GM23338 (cell line): ENCODE measurements at regions not wholly inside any gene's neighbourhood (a gene's known extent, or its start where the extent isn't known, plus 50 kb on each side); places are given as distances from the start of the nearest gene placed in this dataset.

Experiments used
- ATAC-seq: fragments of 200-7000 bp; cut with Tn5 transposase; 3 replicates; pipeline ENCODE4 v1.9.1; 2020
- DNase-seq: peaks from one replicate; pipeline ENCODE4 v3.0.0-alpha.2; 2015; ENCODE audit warnings: low spot score
- H2AFZ ChIP-seq: fragments of 200-600 bp; sonication (generic); 2 replicates; pipeline ENCODE4 v1.8.0; 2016; ENCODE audit warnings: antibody characterized with exemption, mild to moderate bottlenecking, moderate library complexity
- H3F3A ChIP-seq: fragments of 200-600 bp; sonication (generic); replicated peaks from 2 replicates; pipeline ENCODE4 v1.8.0; 2017; ENCODE audit warnings: antibody characterized with exemption, mixed run types, low read depth
- H3K27ac ChIP-seq: fragments of 200-600 bp; sonication (generic); 2 replicates; pipeline ENCODE4 v1.6.1; 2016; ENCODE audit warnings: low read depth
- H3K27me3 ChIP-seq: fragments of 200-600 bp; sonication (generic); 2 replicates; pipeline ENCODE4 v1.8.0; 2016; ENCODE audit warnings: mild to moderate bottlenecking, mixed run types, moderate library complexity; ENCODE audit not compliant: insufficient read depth
- H3K36me3 ChIP-seq: fragments of 200-600 bp; sonication (generic); 2 replicates; pipeline ENCODE4 v1.8.0; 2016; ENCODE audit warnings: mild to moderate bottlenecking; ENCODE audit not compliant: insufficient read depth
- H3K4me1 ChIP-seq: fragments of 200-600 bp; sonication (generic); 2 replicates; pipeline ENCODE4 v1.8.0; 2016; ENCODE audit warnings: mild to moderate bottlenecking, moderate library complexity; ENCODE audit not compliant: insufficient read depth
- H3K4me2 ChIP-seq: fragments of 200-600 bp; sonication (generic); 2 replicates; pipeline ENCODE4 v1.7.1; 2017; ENCODE audit warnings: mixed run types
- H3K4me3 ChIP-seq: fragments of 200-600 bp; sonication (generic); 2 replicates; pipeline ENCODE4 v1.6.1; 2016; ENCODE audit warnings: mixed run types
- H3K79me2 ChIP-seq: fragments of 200-600 bp; sonication (generic); replicated peaks from 2 replicates; pipeline ENCODE4 v1.8.0; 2017; ENCODE audit warnings: mild to moderate bottlenecking; ENCODE audit not compliant: insufficient read depth
- H3K9me2 ChIP-seq: fragments of 200-600 bp; sonication (generic); 2 replicates; pipeline ENCODE4 v1.8.0; 2017; ENCODE audit not compliant: insufficient read depth
- H4K20me1 ChIP-seq: fragments of 200-600 bp; sonication (generic); replicated peaks from 2 replicates; pipeline ENCODE4 v1.8.0; 2017; ENCODE audit warnings: mild to moderate bottlenecking; ENCODE audit not compliant: insufficient read depth
- H3K27ac Mint-ChIP-seq: 2 replicates; pipeline ENCODE4 v1.8.0; 2020; ENCODE audit warnings: inconsistent platforms, mild to moderate bottlenecking, moderate library complexity, mixed read lengths
- H3K27me3 Mint-ChIP-seq: 3 replicates; pipeline ENCODE4 v1.8.0; 2022; ENCODE audit warnings: low read depth, mild to moderate bottlenecking, moderate library complexity, mixed read lengths, inconsistent platforms; ENCODE audit not compliant: insufficient read depth, poor library complexity
- H3K36me3 Mint-ChIP-seq: 3 replicates; pipeline ENCODE4 v1.8.0; 2021; ENCODE audit warnings: low read depth, mild to moderate bottlenecking, inconsistent platforms, moderate library complexity, mixed read lengths
- H3K4me1 Mint-ChIP-seq: 3 replicates; pipeline ENCODE4 v1.8.0; 2020; ENCODE audit warnings: mild to moderate bottlenecking, inconsistent platforms, mixed read lengths
- H3K4me3 Mint-ChIP-seq: 3 replicates; pipeline ENCODE4 v1.8.0; 2021; ENCODE audit warnings: moderate library complexity, mild to moderate bottlenecking, inconsistent platforms, mixed read lengths
- H3K9me3 Mint-ChIP-seq: 3 replicates; pipeline ENCODE4 v1.8.0; 2020; ENCODE audit warnings: moderate library complexity, mild to moderate bottlenecking, inconsistent platforms, mixed read lengths
- CREB1 ChIP-seq: fragments of 250-450 bp; sonication (Bioruptor Pico); IDR thresholded peaks from 2 replicates; pipeline ENCODE4 v1.5.0; 2020; ENCODE audit warnings: low read depth, mild to moderate bottlenecking, moderate library complexity
- EZH2 ChIP-seq: fragments of 200-600 bp; sonication (generic); IDR thresholded peaks from one replicate; pipeline ENCODE4 v1.8.0; 2017; ENCODE audit warnings: antibody characterized with exemption, mild to moderate bottlenecking, low read depth; ENCODE audit not compliant: unreplicated experiment
- EZH2phosphoT487 ChIP-seq: fragments of 200-600 bp; sonication (generic); IDR thresholded peaks from one replicate; pipeline ENCODE4 v1.8.1; 2018; ENCODE audit warnings: antibody characterized with exemption; ENCODE audit not compliant: unreplicated experiment
- JUNB ChIP-seq: IDR thresholded peaks from one replicate; pipeline ENCODE4 v1.6.1; 2016; ENCODE audit warnings: antibody characterized with exemption; ENCODE audit not compliant: unreplicated experiment
- NANOG ChIP-seq: IDR thresholded peaks from 2 replicates; pipeline ENCODE4 v1.6.1; 2016; ENCODE audit warnings: antibody characterized with exemption, borderline replicate concordance
- POLR2AphosphoS5 ChIP-seq: IDR thresholded peaks from 2 replicates; pipeline ENCODE4 v1.6.1; 2016; ENCODE audit warnings: antibody characterized with exemption, low read depth
- STAT1 ChIP-seq: IDR thresholded peaks from one replicate; pipeline ENCODE4 v1.6.1; 2016; ENCODE audit warnings: antibody characterized with exemption; ENCODE audit not compliant: unreplicated experiment
- ZNF114 ChIP-seq: fragments of 250-450 bp; sonication (Bioruptor Pico); IDR thresholded peaks from 2 replicates; pipeline ENCODE4 v1.5.0; 2020; ENCODE audit warnings: mild to moderate bottlenecking, moderate library complexity
- ZNF331 ChIP-seq: fragments of 250-450 bp; sonication (Bioruptor Pico); IDR thresholded peaks from 2 replicates; pipeline ENCODE4 v1.5.0; 2020; ENCODE audit warnings: low read depth, mild to moderate bottlenecking, moderate library complexity
- ZNF462 ChIP-seq: fragments of 250-450 bp; sonication (Bioruptor Pico); IDR thresholded peaks from 2 replicates; pipeline ENCODE4 v1.5.0; 2020; ENCODE audit warnings: mild to moderate bottlenecking, moderate library complexity
- TF ChIP-seq, protein P1 (sequence below): IDR thresholded peaks from one replicate; pipeline ENCODE4 v1.6.1; 2018; ENCODE audit warnings: antibody characterized with exemption; ENCODE audit not compliant: unreplicated experiment
- TF ChIP-seq, protein P2 (sequence below), 2 experiments: fragments of 200-600 bp in 1 of 2; sonication (generic) in 1 of 2; conservative IDR thresholded peaks; 2 replicates each; pipeline versions ENCODE4 v1.5.1 to v1.6.1; 2016 to 2017; ENCODE audit warnings: antibody characterized with exemption in 2 of 2, low read depth in 2 of 2, mild to moderate bottlenecking in 2 of 2, moderate library complexity in 1 of 2
- TF ChIP-seq, protein P3 (sequence below): IDR thresholded peaks from 2 replicates; pipeline ENCODE4 v1.6.1; 2016; ENCODE audit warnings: antibody characterized with exemption

DNA sequence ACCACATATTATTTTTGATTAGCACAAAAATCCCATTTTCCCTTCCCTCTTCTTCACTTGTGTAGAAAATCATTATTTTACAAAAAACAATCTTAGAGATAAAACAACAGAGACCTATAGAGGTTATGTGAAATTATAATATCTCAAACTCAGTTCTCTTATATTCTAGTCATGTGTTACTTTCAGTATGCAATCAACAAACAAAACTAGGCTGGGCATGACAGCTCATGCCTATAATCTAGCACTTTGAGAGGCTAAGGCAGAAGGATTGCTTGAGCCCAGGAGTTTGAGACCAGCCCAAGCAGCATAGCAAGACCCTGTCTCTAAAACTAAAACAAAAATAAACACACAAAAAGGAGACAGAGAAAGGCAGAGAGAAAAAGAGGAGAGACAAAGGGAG, 211.4 kb upstream of the SGK1 start:
- Histone ChIP-seq H3K27me3 (no peaks in the 10 kb centered on the region), H3K36me3 (no peaks in the 10 kb centered on the region), H3K9me2 (0 out of 2 replicates have a peak, but pooled peaks cover 9% of the 10 kb centered on the region), H3K4me2 (no peak overlapping the region), H3K4me1 (no peaks in the 10 kb centered on the region), H3K27ac (no peak overlapping the region), H3F3A (no peaks in the 10 kb centered on the region), H4K20me1 (no peaks in the 10 kb centered on the region), H2AFZ (no peak overlapping the region), H3K79me2 (no peaks in the 10 kb centered on the region), H3K4me3 (no peak overlapping the region)
- Mint-ChIP-seq H3K36me3 (no peaks in the 10 kb centered on the region), H3K9me3 (no peaks in the 10 kb centered on the region), H3K27me3 (peaks cover 3% of the 10 kb centered on the region), H3K27ac (no peak overlapping the region), H3K4me3 (no peak overlapping the region), H3K4me1 (peaks cover 8% of the 10 kb centered on the region)
- no peak for ATAC-seq
- TF ChIP-seq EZH2phosphoT487, result no peak
- no peak for TF ChIP-seq ZNF462
- no peak for TF ChIP-seq NANOG
- TF ChIP-seq, protein P1, sequence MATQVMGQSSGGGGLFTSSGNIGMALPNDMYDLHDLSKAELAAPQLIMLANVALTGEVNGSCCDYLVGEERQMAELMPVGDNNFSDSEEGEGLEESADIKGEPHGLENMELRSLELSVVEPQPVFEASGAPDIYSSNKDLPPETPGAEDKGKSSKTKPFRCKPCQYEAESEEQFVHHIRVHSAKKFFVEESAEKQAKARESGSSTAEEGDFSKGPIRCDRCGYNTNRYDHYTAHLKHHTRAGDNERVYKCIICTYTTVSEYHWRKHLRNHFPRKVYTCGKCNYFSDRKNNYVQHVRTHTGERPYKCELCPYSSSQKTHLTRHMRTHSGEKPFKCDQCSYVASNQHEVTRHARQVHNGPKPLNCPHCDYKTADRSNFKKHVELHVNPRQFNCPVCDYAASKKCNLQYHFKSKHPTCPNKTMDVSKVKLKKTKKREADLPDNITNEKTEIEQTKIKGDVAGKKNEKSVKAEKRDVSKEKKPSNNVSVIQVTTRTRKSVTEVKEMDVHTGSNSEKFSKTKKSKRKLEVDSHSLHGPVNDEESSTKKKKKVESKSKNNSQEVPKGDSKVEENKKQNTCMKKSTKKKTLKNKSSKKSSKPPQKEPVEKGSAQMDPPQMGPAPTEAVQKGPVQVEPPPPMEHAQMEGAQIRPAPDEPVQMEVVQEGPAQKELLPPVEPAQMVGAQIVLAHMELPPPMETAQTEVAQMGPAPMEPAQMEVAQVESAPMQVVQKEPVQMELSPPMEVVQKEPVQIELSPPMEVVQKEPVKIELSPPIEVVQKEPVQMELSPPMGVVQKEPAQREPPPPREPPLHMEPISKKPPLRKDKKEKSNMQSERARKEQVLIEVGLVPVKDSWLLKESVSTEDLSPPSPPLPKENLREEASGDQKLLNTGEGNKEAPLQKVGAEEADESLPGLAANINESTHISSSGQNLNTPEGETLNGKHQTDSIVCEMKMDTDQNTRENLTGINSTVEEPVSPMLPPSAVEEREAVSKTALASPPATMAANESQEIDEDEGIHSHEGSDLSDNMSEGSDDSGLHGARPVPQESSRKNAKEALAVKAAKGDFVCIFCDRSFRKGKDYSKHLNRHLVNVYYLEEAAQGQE, result no peak
- no peak for TF ChIP-seq CREB1
- TF ChIP-seq JUNB, result no peak
- no peak for TF ChIP-seq ZNF331 (CRISPR knock-in tag)
- no peak for TF ChIP-seq STAT1
- TF ChIP-seq, protein P2, sequence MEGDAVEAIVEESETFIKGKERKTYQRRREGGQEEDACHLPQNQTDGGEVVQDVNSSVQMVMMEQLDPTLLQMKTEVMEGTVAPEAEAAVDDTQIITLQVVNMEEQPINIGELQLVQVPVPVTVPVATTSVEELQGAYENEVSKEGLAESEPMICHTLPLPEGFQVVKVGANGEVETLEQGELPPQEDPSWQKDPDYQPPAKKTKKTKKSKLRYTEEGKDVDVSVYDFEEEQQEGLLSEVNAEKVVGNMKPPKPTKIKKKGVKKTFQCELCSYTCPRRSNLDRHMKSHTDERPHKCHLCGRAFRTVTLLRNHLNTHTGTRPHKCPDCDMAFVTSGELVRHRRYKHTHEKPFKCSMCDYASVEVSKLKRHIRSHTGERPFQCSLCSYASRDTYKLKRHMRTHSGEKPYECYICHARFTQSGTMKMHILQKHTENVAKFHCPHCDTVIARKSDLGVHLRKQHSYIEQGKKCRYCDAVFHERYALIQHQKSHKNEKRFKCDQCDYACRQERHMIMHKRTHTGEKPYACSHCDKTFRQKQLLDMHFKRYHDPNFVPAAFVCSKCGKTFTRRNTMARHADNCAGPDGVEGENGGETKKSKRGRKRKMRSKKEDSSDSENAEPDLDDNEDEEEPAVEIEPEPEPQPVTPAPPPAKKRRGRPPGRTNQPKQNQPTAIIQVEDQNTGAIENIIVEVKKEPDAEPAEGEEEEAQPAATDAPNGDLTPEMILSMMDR (conservative IDR thresholded peaks at IDR 0.05; ENCODE audit: low read depth in 2 of 2), result no peak
- no peak for TF ChIP-seq EZH2
- TF ChIP-seq, protein P3, sequence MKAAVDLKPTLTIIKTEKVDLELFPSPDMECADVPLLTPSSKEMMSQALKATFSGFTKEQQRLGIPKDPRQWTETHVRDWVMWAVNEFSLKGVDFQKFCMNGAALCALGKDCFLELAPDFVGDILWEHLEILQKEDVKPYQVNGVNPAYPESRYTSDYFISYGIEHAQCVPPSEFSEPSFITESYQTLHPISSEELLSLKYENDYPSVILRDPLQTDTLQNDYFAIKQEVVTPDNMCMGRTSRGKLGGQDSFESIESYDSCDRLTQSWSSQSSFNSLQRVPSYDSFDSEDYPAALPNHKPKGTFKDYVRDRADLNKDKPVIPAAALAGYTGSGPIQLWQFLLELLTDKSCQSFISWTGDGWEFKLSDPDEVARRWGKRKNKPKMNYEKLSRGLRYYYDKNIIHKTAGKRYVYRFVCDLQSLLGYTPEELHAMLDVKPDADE, result no peak
- TF ChIP-seq POLR2AphosphoS5, result no peak
- no peak for TF ChIP-seq ZNF114 (CRISPR knock-in tag)
- no peak for DNase-seq
